IMR-90 (cell line): ENCODE measurements at regions not wholly inside any gene's neighbourhood (a gene's known extent, or its start where the extent isn't known, plus 50 kb on each side); places are given as distances from the start of the nearest gene placed in this dataset.

ENCODE experiments used
- ATAC-seq: fragments of 200-7000 bp; cut with Tn5 transposase; 2 replicates; pipeline ENCODE4 v1.9.1; 2020; ENCODE audit warnings: low read depth, mild to moderate bottlenecking, moderate library complexity
- BruUV-seq: library from RNA; stranded (reverse); fragments of 400-500 nt; replicated peaks from 2 replicates; lab custom pipeline; 2021; lab: Mats Ljungman, UMichigan
- CTCF ChIA-PET: fragments of 300-600 bp; formaldehyde crosslinking; extraction: SDS; loops from one replicate; lab custom pipeline; 2021; ENCODE audit warnings: antibody characterized with exemption; lab: Yijun Ruan, JAX
- POLR2A ChIA-PET: fragments of 300-600 bp; sonication (Branson Sonifier 250); formaldehyde crosslinking; loops from one replicate; lab custom pipeline; 2022; ENCODE audit warnings: antibody characterized with exemption; ENCODE audit not compliant: unreplicated experiment; lab: Charles Lee
- DNase-seq: peaks from one replicate; pipeline ENCODE4 v3.0.0; 2013
- H2AFZ ChIP-seq: replicated peaks from 2 replicates; pipeline ENCODE3; 2013; ENCODE audit warnings: low read length, mild to moderate bottlenecking; ENCODE audit not compliant: poor library complexity
- H2AK5ac ChIP-seq: 2 replicates; pipeline ENCODE4 v1.6.1; 2013; ENCODE audit warnings: low read depth, low read length, inconsistent platforms
- H2AK9ac ChIP-seq: replicated peaks from 2 replicates; pipeline ENCODE3; 2013; ENCODE audit warnings: mild to moderate bottlenecking, low read depth, low read length, moderate library complexity; ENCODE audit not compliant: poor library complexity
- H2BK120ac ChIP-seq: 2 replicates; pipeline ENCODE4 v1.6.1; 2013; ENCODE audit warnings: low read depth, low read length, inconsistent platforms
- H2BK15ac ChIP-seq: 3 replicates; pipeline ENCODE4 v1.6.1; 2013; ENCODE audit warnings: low read depth, low read length, inconsistent platforms
- H2BK20ac ChIP-seq: 2 replicates; pipeline ENCODE4 v1.6.1; 2013; ENCODE audit warnings: low read depth, mild to moderate bottlenecking, inconsistent platforms, low read length, moderate library complexity
- H2BK5ac ChIP-seq: 2 replicates; pipeline ENCODE4 v1.6.1; 2013; ENCODE audit warnings: mild to moderate bottlenecking, low read depth, low read length, inconsistent platforms; ENCODE audit not compliant: poor library complexity, severe bottlenecking
- H3K14ac ChIP-seq: replicated peaks from 2 replicates; pipeline ENCODE4 v1.6.1; 2013; ENCODE audit warnings: low read depth, low read length, inconsistent platforms
- H3K18ac ChIP-seq: 2 replicates; pipeline ENCODE4 v1.6.1; 2013; ENCODE audit warnings: low read depth, low read length, control low read depth
- H3K23ac ChIP-seq: 2 replicates; pipeline ENCODE4 v1.6.1; 2013; ENCODE audit warnings: low read depth, low read length, inconsistent platforms
- H3K27ac ChIP-seq: 2 replicates; pipeline ENCODE4 v1.5.1; 2013; ENCODE audit warnings: mild to moderate bottlenecking, control low read depth, low read length; ENCODE audit not compliant: insufficient read depth
- H3K27me3 ChIP-seq: 2 replicates; pipeline ENCODE4 v1.6.1; 2013; ENCODE audit warnings: low read length; ENCODE audit not compliant: control insufficient read depth, insufficient read depth
- H3K36me3 ChIP-seq: 2 replicates; pipeline ENCODE4 v1.6.1; 2013; ENCODE audit warnings: low read length, mixed read lengths; ENCODE audit not compliant: control insufficient read depth, insufficient read depth
- H3K4ac ChIP-seq: 2 replicates; pipeline ENCODE4 v1.6.1; 2013; ENCODE audit warnings: low read depth, low read length, inconsistent platforms
- H3K4me1 ChIP-seq: 2 replicates; pipeline ENCODE4 v1.6.1; 2013; ENCODE audit warnings: low read length, mixed read lengths; ENCODE audit not compliant: control insufficient read depth, insufficient read depth
- H3K4me2 ChIP-seq: 2 replicates; pipeline ENCODE4 v1.6.1; 2013; ENCODE audit warnings: low read depth, mild to moderate bottlenecking, control low read depth, low read length, moderate library complexity
- H3K4me3 ChIP-seq: 2 replicates; pipeline ENCODE4 v1.5.1; 2013; ENCODE audit warnings: low read depth, mild to moderate bottlenecking, control low read depth, low read length, moderate library complexity; ENCODE audit not compliant: insufficient read depth
- H3K56ac ChIP-seq: 2 replicates; pipeline ENCODE4 v1.6.1; 2013; ENCODE audit warnings: low read length, inconsistent platforms; ENCODE audit not compliant: insufficient read depth; ENCODE audit errors: extremely low read depth
- H3K79me1 ChIP-seq, 2 experiments: 2 replicates each; pipeline ENCODE4 v1.6.1; 2013; ENCODE audit warnings: low read length in 2 of 2, inconsistent platforms in 1 of 2, low read depth in 1 of 2
- H3K9ac ChIP-seq: 2 replicates; pipeline ENCODE4 v1.6.1; 2013; ENCODE audit warnings: low read depth, low read length, control low read depth
- H3K9me1 ChIP-seq: 2 replicates; pipeline ENCODE4 v1.6.1; 2013; ENCODE audit warnings: low read length, inconsistent platforms; ENCODE audit not compliant: insufficient read depth
- H3K9me3 ChIP-seq: 2 replicates; pipeline ENCODE4 v1.6.1; 2013; ENCODE audit warnings: low read length; ENCODE audit not compliant: control insufficient read depth, insufficient read depth
- H4K20me1 ChIP-seq: 2 replicates; pipeline ENCODE4 v1.6.1; 2013; ENCODE audit warnings: low read length, inconsistent platforms; ENCODE audit not compliant: insufficient read depth
- H4K5ac ChIP-seq: 2 replicates; pipeline ENCODE4 v1.6.1; 2013; ENCODE audit warnings: mild to moderate bottlenecking, low read depth, low read length, control low read depth
- H4K8ac ChIP-seq, 2 experiments: 2 replicates each; pipeline ENCODE4 v1.6.1; 2013; ENCODE audit warnings: low read depth in 2 of 2, low read length in 2 of 2, control low read depth in 1 of 2, inconsistent platforms in 1 of 2
- H4K91ac ChIP-seq: 2 replicates; pipeline ENCODE4 v1.6.1; 2013; ENCODE audit warnings: low read depth, low read length, inconsistent platforms; ENCODE audit not compliant: insufficient read depth
- CHD1 ChIP-seq: IDR thresholded peaks from 2 replicates; pipeline ENCODE4 v1.6.1; 2012; ENCODE audit warnings: low read depth, low read length, improper control_type of control experiment
- MAFK ChIP-seq: IDR thresholded peaks from 2 replicates; pipeline ENCODE4 v1.6.1; 2012; ENCODE audit warnings: low read depth, low read length, improper control_type of control experiment
- MXI1 ChIP-seq: IDR thresholded peaks from 2 replicates; pipeline ENCODE4 v1.6.1; 2012; ENCODE audit warnings: low read depth, mild to moderate bottlenecking, low read length, moderate library complexity, borderline replicate concordance
- NFE2L2 ChIP-seq: fragments of 150-350 bp; IDR thresholded peaks from 2 replicates; pipeline ENCODE4 v1.6.1; 2016; ENCODE audit warnings: low read depth, mild to moderate bottlenecking, low read length
- POLR2A ChIP-seq: IDR thresholded peaks from 2 replicates; pipeline ENCODE4 v1.6.1; 2012; ENCODE audit warnings: mild to moderate bottlenecking, low read depth, low read length
- RAD21 ChIP-seq: IDR thresholded peaks from 2 replicates; pipeline ENCODE4 v1.6.1; 2012; ENCODE audit warnings: low read length, improper control_type of control experiment
- RFX5 ChIP-seq: IDR thresholded peaks from 2 replicates; pipeline ENCODE4 v1.8.0; 2012; ENCODE audit warnings: low read depth, mild to moderate bottlenecking, low read length, moderate library complexity
- WGBS, 2 experiments: methylation state at CpG; one replicate each; pipeline versions ENCODE4 v1.1.5 to v1.1.7; 2013; ENCODE audit warnings: missing lambda C conversion rate in 2 of 2; ENCODE audit not compliant: insufficient read length in 1 of 2; ENCODE audit errors: extremely low coverage in 2 of 2; 5-methylcytosine and 5-hydroxymethylcytosine counted together
- dilution Hi-C: fragments of 300-500 bp; cut with HindIII; formaldehyde crosslinking; loops from one replicate; pipeline ENCODE4 v1.14.3; 2018; ENCODE audit warnings: low sequenced_read_pairs; ENCODE audit not compliant: unreplicated experiment
- in situ Hi-C: fragments of 300-500 bp; cut with MboI; formaldehyde crosslinking; loops from 3 replicates; pipeline ENCODE4 v1.14.3; 2019; ENCODE audit warnings: low sequenced_read_pairs, inconsistent platforms, mixed read lengths
- intact Hi-C: fragments of 100-400 bp; cut with micrococcal nuclease; formaldehyde crosslinking; loops from 2 replicates; pipeline ENCODE4 v1.10.0; 2022

DNA sequence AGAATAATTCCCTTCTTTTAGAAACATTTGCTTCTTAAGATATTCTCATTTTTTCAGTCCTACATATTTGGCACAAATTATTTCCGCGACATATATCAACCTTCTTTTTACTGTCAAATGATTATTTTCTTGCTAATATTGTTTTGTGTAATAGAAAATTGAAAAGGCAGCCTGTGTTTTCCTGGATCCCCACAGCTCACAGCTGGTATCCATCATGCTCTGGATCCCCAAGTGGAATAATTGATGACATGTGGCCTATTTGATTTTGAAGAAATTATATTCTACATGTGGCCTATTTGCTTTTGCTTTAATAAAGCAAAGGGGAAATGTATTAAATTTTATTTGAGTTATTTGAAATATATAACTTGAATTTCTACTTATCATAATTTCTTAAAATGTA is 199.4 kb upstream of the LUZP2 start:
- H2AFZ ChIP-seq: no peak overlapping the region
- no peak overlapping the region for H3K27ac ChIP-seq
- dilution Hi-C loops (no loop called here), in situ Hi-C loops (no loop called here), intact Hi-C loops (no loop called here)
- ChIA-PET POLR2A (no interaction called here), CTCF (no interaction called here)
- H3K9me1 ChIP-seq: peaks cover 3% of the 10 kb centered on the region; the same call in 1 of the 2 replicates
- H3K56ac ChIP-seq: no peak overlapping the region
- H3K4me1 ChIP-seq: peaks cover 2% of the 10 kb centered on the region; the same call in 1 of the 2 replicates
- H3K23ac ChIP-seq: no peak overlapping the region
- no peak overlapping the region for H3K18ac ChIP-seq
- H4K91ac ChIP-seq: no peak overlapping the region
- H4K8ac ChIP-seq: no peak overlapping the region
- H3K4me2 ChIP-seq: no peak overlapping the region
- no peak overlapping the region for H2BK15ac ChIP-seq
- no peaks in the 10 kb centered on the region for H3K27me3 ChIP-seq
- no peak overlapping the region for H4K5ac ChIP-seq
- H2AK5ac ChIP-seq: no peak overlapping the region
- H2BK5ac ChIP-seq: no peak overlapping the region
- H2BK20ac ChIP-seq: no peak overlapping the region
- no peak overlapping the region for H2BK120ac ChIP-seq
- no peaks in the 10 kb centered on the region for H3K9me3 ChIP-seq
- no TSS peak for BruUV-seq
- ATAC-seq (no peak), DNase-seq (no peak)
- no peaks in the 10 kb centered on the region for H3K36me3 ChIP-seq
- no peak overlapping the region for H3K4me3 ChIP-seq
- no CpG with 5 or more reads among the region's 2 CpGs for WGBS, 2 experiments
- H3K9ac ChIP-seq: no peak overlapping the region
- no peak overlapping the region for H2AK9ac ChIP-seq
- no peaks in the 10 kb centered on the region for H4K20me1 ChIP-seq
- H3K14ac ChIP-seq: no peak overlapping the region
- no peak overlapping the region for H3K4ac ChIP-seq
- H3K79me1 ChIP-seq: no peaks in the 10 kb centered on the region
- TF ChIP-seq RAD21 (no peak), CHD1 (no peak), POLR2A (no peak), MXI1 (no peak), RFX5 (no peak), MAFK (no peak), NFE2L2 (no peak)
